ENCODE measurements at regions not wholly inside any gene's neighbourhood (a gene's known extent, or its start where the extent isn't known, plus 50 kb on each side); places are given as distances from the start of the nearest gene placed in this dataset.

- Mint-ChIP-seq H3K27ac (ENCODE audit: unreplicated experiment) (no peak overlapping the region), H3K4me1 (ENCODE audit: low read depth, unreplicated experiment) (no peaks in the 10 kb centered on the region), H3K4me3 (ENCODE audit: low read depth, unreplicated experiment) (no peak overlapping the region), H3K27me3 (ENCODE audit: unreplicated experiment) (no peaks in the 10 kb centered on the region), H3K9me3 (ENCODE audit: low read depth, unreplicated experiment) (peaks cover 9% of the 10 kb centered on the region), H3K36me3 (ENCODE audit: insufficient read depth, unreplicated experiment) (no peaks in the 10 kb centered on the region)
- BruUV-seq (replicated peaks): no TSS peak
- no peak for DNase-seq
- CTCF ChIA-PET: interaction anchor here (1.4 kb wide), 1 partner anchor 15 kb away, joined by 3 read pairs; no protein-coding TSS in a partner anchor
- intact Hi-C loops (cut with micrococcal nuclease; ENCODE audit: unreplicated experiment): no loop called here
- no peak for TF ChIP-seq CTCF (IDR thresholded peaks at IDR 0.05; ENCODE audit: unreplicated experiment)
Observed at GRCh38 chr2:34533585-34534183, 934.6 kb upstream of the FAM98A start.

- H3K27me3 Mint-ChIP-seq (ENCODE audit: unreplicated experiment): no peaks in the 10 kb centered on the region
- no peak for DNase-seq
- H3K4me1 Mint-ChIP-seq (ENCODE audit: low read depth, unreplicated experiment): no peaks in the 10 kb centered on the region
- no peak overlapping the region for H3K4me3 Mint-ChIP-seq (ENCODE audit: low read depth, unreplicated experiment)
- H3K9me3 Mint-ChIP-seq (ENCODE audit: low read depth, unreplicated experiment): peaks cover 7% of the 10 kb centered on the region
- no peak overlapping the region for H3K27ac Mint-ChIP-seq (ENCODE audit: unreplicated experiment)
- intact Hi-C loops (cut with micrococcal nuclease; ENCODE audit: unreplicated experiment): no loop called here
- no TSS peak for BruUV-seq (replicated peaks)
- H3K36me3 Mint-ChIP-seq (ENCODE audit: insufficient read depth, unreplicated experiment): no peaks in the 10 kb centered on the region
- no peak for TF ChIP-seq CTCF (IDR thresholded peaks at IDR 0.05; ENCODE audit: unreplicated experiment)
- CTCF ChIA-PET: no interaction called here
Observed at GRCh38 chr2:34529965-34530364, 930.9 kb upstream of the FAM98A start.

- CTCF ChIA-PET: no interaction called here
- DNase-seq: no peak
- no peak for TF ChIP-seq CTCF (IDR thresholded peaks at IDR 0.05; ENCODE audit: unreplicated experiment)
- Mint-ChIP-seq H3K27ac (ENCODE audit: unreplicated experiment) (no peak overlapping the region), H3K4me1 (ENCODE audit: low read depth, unreplicated experiment) (no peaks in the 10 kb centered on the region), H3K27me3 (ENCODE audit: unreplicated experiment) (no peaks in the 10 kb centered on the region), H3K36me3 (ENCODE audit: insufficient read depth, unreplicated experiment) (no peaks in the 10 kb centered on the region), H3K9me3 (ENCODE audit: low read depth, unreplicated experiment) (peaks cover 8% of the 10 kb centered on the region), H3K4me3 (ENCODE audit: low read depth, unreplicated experiment) (no peak overlapping the region)
- intact Hi-C loops (cut with micrococcal nuclease; ENCODE audit: unreplicated experiment): no loop called here
- no TSS peak for BruUV-seq (replicated peaks)
Observed at GRCh38 chr2:34523958-34524514, 924.9 kb upstream of the FAM98A start.

- DNase-seq: no peak
- H3K36me3 Mint-ChIP-seq (ENCODE audit: insufficient read depth, unreplicated experiment): no peaks in the 10 kb centered on the region
- TF ChIP-seq CTCF (IDR thresholded peaks at IDR 0.05; ENCODE audit: unreplicated experiment): no peak
- peaks cover 10% of the 10 kb centered on the region for H3K9me3 Mint-ChIP-seq (ENCODE audit: low read depth, unreplicated experiment)
- H3K4me1 Mint-ChIP-seq (ENCODE audit: low read depth, unreplicated experiment): no peaks in the 10 kb centered on the region
- H3K27me3 Mint-ChIP-seq (ENCODE audit: unreplicated experiment): no peaks in the 10 kb centered on the region
- CTCF ChIA-PET: no interaction called here
- H3K4me3 Mint-ChIP-seq (ENCODE audit: low read depth, unreplicated experiment): no peak overlapping the region
- no peak overlapping the region for H3K27ac Mint-ChIP-seq (ENCODE audit: unreplicated experiment)
- BruUV-seq (replicated peaks): no TSS peak
- intact Hi-C loops (cut with micrococcal nuclease; ENCODE audit: unreplicated experiment): no loop called here
Observed at GRCh38 chr2:34519659-34520058, 920.6 kb upstream of the FAM98A start.
